Right lobe of liver (tissue), 4 donors: ENCODE measurements at regions not wholly inside any gene's neighbourhood (a gene's known extent, or its start where the extent isn't known, plus 50 kb on each side); places are given as distances from the start of the nearest gene placed in this dataset.
"Not testable (repeated sequence)": the region's sequence is repeated elsewhere in the genome, so short reads cannot be mapped to it uniquely, and the experiment has no call there.

Experiments
- POLR2A ChIP-seq: fragments of 450-650 bp; IDR thresholded peaks from one replicate; pipeline ENCODE4 v1.6.1; 2017; ENCODE audit warnings: antibody characterized with exemption, mild to moderate bottlenecking
- TF ChIP-seq, protein P1 (sequence below), 4 donors: fragments of 200-600 bp in 3 of 4; fragments of 450-650 bp in 1 of 4; IDR thresholded peaks; one replicate each; pipeline versions ENCODE4 v1.5.1 to v1.8.0; 2016 to 2022; ENCODE audit warnings: antibody characterized with exemption in 4 of 4, mild to moderate bottlenecking in 2 of 4
- donor health status: DM: no; HTN: no; CAD: no.
- donor health status: DM: no; HTN: no; CAD: no.
- donor health status: DM: no; HTN: yes; CAD: no.

DNA sequence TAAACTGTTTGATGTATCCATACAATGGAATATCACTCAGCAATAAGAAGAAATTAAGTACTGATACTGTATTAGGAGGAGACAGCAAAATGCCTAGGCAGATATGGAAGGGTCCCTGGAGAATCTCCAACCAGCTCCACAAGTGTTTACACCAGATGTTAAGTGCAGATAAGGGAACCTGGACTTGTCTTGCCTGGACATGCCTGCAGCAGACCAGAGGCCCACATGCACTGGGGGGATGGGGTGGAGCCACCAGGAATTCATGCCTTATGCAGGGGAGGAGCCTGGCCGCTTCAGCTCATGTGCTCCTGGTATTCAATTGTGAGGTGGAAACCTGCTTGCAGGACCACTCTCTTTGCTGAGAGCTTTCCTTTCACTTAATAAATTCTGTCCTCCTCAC, 287.6 kb downstream of the LIPI start:
- TF ChIP-seq POLR2A: not testable (repeated sequence)
- TF ChIP-seq, protein P1, sequence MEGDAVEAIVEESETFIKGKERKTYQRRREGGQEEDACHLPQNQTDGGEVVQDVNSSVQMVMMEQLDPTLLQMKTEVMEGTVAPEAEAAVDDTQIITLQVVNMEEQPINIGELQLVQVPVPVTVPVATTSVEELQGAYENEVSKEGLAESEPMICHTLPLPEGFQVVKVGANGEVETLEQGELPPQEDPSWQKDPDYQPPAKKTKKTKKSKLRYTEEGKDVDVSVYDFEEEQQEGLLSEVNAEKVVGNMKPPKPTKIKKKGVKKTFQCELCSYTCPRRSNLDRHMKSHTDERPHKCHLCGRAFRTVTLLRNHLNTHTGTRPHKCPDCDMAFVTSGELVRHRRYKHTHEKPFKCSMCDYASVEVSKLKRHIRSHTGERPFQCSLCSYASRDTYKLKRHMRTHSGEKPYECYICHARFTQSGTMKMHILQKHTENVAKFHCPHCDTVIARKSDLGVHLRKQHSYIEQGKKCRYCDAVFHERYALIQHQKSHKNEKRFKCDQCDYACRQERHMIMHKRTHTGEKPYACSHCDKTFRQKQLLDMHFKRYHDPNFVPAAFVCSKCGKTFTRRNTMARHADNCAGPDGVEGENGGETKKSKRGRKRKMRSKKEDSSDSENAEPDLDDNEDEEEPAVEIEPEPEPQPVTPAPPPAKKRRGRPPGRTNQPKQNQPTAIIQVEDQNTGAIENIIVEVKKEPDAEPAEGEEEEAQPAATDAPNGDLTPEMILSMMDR (IDR thresholded peaks at IDR 0.05): not testable (repeated sequence)
